ENCODE measurements at regions not wholly inside any gene's neighbourhood (a gene's known extent, or its start where the extent isn't known, plus 50 kb on each side); places are given as distances from the start of the nearest gene placed in this dataset.

- H3K4me1 Mint-ChIP-seq (ENCODE audit: unreplicated experiment) = no peaks in the 10 kb centered on the region
- no peaks in the 10 kb centered on the region for H3K9me3 Mint-ChIP-seq
- no peak for DNase-seq (ENCODE audit: extremely low spot score, unreplicated experiment)
- no peak for TF ChIP-seq CTCF (conservative IDR thresholded peaks at IDR 0.05)
- H3K36me3 Mint-ChIP-seq = no peaks in the 10 kb centered on the region
- peaks cover 3% of the 10 kb centered on the region for H3K27me3 Mint-ChIP-seq
- H3K4me3 Mint-ChIP-seq = no peak overlapping the region
- no peak overlapping the region for H3K27ac Mint-ChIP-seq
These were observed 777.5 kb upstream of the TYRP1 start for GRCh38 chr9:11915699-11916098.

- Mint-ChIP-seq H3K4me3 (no peak overlapping the region), H3K27me3 (no peaks in the 10 kb centered on the region), H3K27ac (no peak overlapping the region), H3K9me3 (no peaks in the 10 kb centered on the region), H3K4me1 (ENCODE audit: unreplicated experiment) (no peaks in the 10 kb centered on the region), H3K36me3 (no peaks in the 10 kb centered on the region)
- DNase-seq (ENCODE audit: extremely low spot score, unreplicated experiment) = no peak
- TF ChIP-seq CTCF (conservative IDR thresholded peaks at IDR 0.05) = no peak
These were observed 764.3 kb upstream of the TYRP1 start for GRCh38 chr9:11928871-11929321.

GRCh38 chr9:11931109-11931508 lies 762.1 kb upstream of the TYRP1 start:
- Mint-ChIP-seq H3K4me1 (ENCODE audit: unreplicated experiment) (no peaks in the 10 kb centered on the region), H3K27ac (no peak overlapping the region), H3K9me3 (no peaks in the 10 kb centered on the region), H3K4me3 (no peak overlapping the region), H3K27me3 (no peaks in the 10 kb centered on the region), H3K36me3 (no peaks in the 10 kb centered on the region)
- no peak for DNase-seq (ENCODE audit: extremely low spot score, unreplicated experiment)
- TF ChIP-seq CTCF (conservative IDR thresholded peaks at IDR 0.05) = no peak

GRCh38 chr9:11931751-11932150 lies 761.4 kb upstream of the TYRP1 start:
- H3K4me3 Mint-ChIP-seq = no peak overlapping the region
- H3K4me1 Mint-ChIP-seq (ENCODE audit: unreplicated experiment) = no peaks in the 10 kb centered on the region
- H3K27me3 Mint-ChIP-seq = no peaks in the 10 kb centered on the region
- H3K27ac Mint-ChIP-seq = no peak overlapping the region
- no peak for TF ChIP-seq CTCF (conservative IDR thresholded peaks at IDR 0.05)
- no peaks in the 10 kb centered on the region for H3K9me3 Mint-ChIP-seq
- no peak for DNase-seq (ENCODE audit: extremely low spot score, unreplicated experiment)
- H3K36me3 Mint-ChIP-seq = no peaks in the 10 kb centered on the region

GRCh38 chr9:11933926-11934325 lies 759.3 kb upstream of the TYRP1 start:
- H3K27me3 Mint-ChIP-seq = no peaks in the 10 kb centered on the region
- no peak for TF ChIP-seq CTCF (conservative IDR thresholded peaks at IDR 0.05)

GRCh38 chr9:11946531-11946930 lies 746.7 kb upstream of the TYRP1 start:
- no peaks in the 10 kb centered on the region for H3K4me1 Mint-ChIP-seq (ENCODE audit: unreplicated experiment)
- no peak overlapping the region for H3K27ac Mint-ChIP-seq
- no peak for DNase-seq (ENCODE audit: extremely low spot score, unreplicated experiment)
- TF ChIP-seq CTCF (conservative IDR thresholded peaks at IDR 0.05) = no peak
- peaks cover 15% of the 10 kb centered on the region for H3K9me3 Mint-ChIP-seq
- no peaks in the 10 kb centered on the region for H3K27me3 Mint-ChIP-seq
- no peak overlapping the region for H3K4me3 Mint-ChIP-seq
- no peaks in the 10 kb centered on the region for H3K36me3 Mint-ChIP-seq

More at GRCh38 chr9:11933926-11934325, 759.3 kb upstream of the TYRP1 start:
- no peak for DNase-seq (ENCODE audit: extremely low spot score, unreplicated experiment)
- Mint-ChIP-seq H3K4me1 (ENCODE audit: unreplicated experiment) (no peaks in the 10 kb centered on the region), H3K4me3 (no peak overlapping the region), H3K27ac (no peak overlapping the region), H3K36me3 (no peaks in the 10 kb centered on the region), H3K9me3 (no peaks in the 10 kb centered on the region)

Measured in type B pancreatic cell (in vitro differentiated cells).